DND-41 (cell line): ENCODE measurements at regions not wholly inside any gene's neighbourhood (a gene's known extent, or its start where the extent isn't known, plus 50 kb on each side); places are given as distances from the start of the nearest gene placed in this dataset.

Experiments
- EZH2 ChIP-seq: IDR thresholded peaks from 3 replicates; pipeline ENCODE4 v1.6.1; 2012; ENCODE audit warnings: borderline replicate concordance, low read depth, mild to moderate bottlenecking, moderate library complexity, low read length, inconsistent platforms; ENCODE audit not compliant: severe bottlenecking
- TF ChIP-seq, protein P1 (sequence below): IDR thresholded peaks from 2 replicates; pipeline ENCODE4 v1.5.1; 2012; ENCODE audit warnings: borderline replicate concordance, low read length, moderate library complexity, mild to moderate bottlenecking; ENCODE audit not compliant: poor library complexity, severe bottlenecking; ENCODE audit errors: extremely low read depth

DNA sequence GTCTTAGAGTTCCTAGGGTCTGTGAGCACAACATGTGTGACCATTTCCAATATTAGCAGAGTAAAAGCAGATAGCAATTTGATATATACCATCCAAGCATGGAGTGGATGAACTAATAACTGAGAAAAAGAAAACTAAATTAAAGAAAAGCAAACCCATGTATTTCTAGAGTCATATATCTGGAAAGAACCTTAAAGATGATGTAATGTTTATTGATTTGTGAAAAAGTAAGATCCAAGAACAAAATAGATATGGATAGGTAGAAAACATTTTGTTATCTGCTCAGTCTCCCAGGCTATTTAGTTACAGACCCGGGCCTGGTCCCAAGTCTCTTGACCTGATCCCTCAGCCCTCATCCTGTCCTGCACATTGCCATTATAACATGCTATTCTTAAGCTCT is 526.8 kb downstream of the EPM2A start:
- TF ChIP-seq, protein P1, sequence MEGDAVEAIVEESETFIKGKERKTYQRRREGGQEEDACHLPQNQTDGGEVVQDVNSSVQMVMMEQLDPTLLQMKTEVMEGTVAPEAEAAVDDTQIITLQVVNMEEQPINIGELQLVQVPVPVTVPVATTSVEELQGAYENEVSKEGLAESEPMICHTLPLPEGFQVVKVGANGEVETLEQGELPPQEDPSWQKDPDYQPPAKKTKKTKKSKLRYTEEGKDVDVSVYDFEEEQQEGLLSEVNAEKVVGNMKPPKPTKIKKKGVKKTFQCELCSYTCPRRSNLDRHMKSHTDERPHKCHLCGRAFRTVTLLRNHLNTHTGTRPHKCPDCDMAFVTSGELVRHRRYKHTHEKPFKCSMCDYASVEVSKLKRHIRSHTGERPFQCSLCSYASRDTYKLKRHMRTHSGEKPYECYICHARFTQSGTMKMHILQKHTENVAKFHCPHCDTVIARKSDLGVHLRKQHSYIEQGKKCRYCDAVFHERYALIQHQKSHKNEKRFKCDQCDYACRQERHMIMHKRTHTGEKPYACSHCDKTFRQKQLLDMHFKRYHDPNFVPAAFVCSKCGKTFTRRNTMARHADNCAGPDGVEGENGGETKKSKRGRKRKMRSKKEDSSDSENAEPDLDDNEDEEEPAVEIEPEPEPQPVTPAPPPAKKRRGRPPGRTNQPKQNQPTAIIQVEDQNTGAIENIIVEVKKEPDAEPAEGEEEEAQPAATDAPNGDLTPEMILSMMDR: no peak
- TF ChIP-seq EZH2: no peak
